HG03066 (cell line): ENCODE measurements at regions not wholly inside any gene's neighbourhood (a gene's known extent, or its start where the extent isn't known, plus 50 kb on each side); places are given as distances from the start of the nearest gene placed in this dataset.
"Not testable (repeated sequence)": the region's sequence is repeated elsewhere in the genome, so short reads cannot be mapped to it uniquely, and the experiment has no call there.

Experiments
- ATAC-seq: cut with Tn5 transposase; IDR thresholded peaks from one replicate; pipeline ENCODE4 v1.9.1; 2021; ENCODE audit warnings: low read depth; ENCODE audit not compliant: unreplicated experiment

DNA sequence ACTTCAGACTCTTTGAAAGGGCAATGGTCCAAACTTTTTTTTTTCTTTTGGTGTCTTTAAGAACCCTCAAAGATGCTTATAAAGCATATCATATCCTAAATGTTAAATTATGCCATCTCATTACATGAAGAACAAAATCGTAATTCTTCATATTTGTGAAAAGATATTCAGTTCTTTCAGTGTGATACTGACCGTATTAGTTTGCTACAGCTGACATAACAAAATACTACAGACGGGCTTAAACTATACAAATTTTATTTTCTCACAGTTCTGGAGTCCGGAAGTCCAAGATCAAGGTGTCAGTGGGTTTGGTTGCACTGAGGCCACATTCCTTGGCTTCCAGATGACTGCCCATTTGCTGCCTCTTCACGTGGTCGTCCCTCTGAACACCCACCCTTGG, 1377.2 kb upstream of the ZEB2 start:
- no peak for ATAC-seq

DNA sequence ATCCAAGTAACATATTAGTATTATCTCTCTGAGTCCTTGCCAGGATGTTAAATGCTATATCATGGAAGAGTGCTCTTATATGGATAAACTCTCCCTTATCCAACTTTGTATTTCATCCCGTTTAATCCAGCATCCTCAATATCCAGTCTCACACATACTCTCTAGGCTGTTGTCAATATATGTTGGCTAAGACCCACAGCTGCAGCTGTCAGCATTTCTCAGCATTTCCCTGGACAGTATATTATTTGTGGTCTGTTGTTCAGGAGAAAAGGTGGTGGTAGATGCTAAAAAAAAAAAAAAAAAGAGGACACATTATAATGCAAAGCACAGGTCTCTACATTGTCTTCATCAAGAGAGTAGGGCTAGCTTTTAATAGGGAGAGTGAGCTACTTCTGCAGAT, 1368.0 kb upstream of the ZEB2 start:
- ATAC-seq, result no peak

DNA sequence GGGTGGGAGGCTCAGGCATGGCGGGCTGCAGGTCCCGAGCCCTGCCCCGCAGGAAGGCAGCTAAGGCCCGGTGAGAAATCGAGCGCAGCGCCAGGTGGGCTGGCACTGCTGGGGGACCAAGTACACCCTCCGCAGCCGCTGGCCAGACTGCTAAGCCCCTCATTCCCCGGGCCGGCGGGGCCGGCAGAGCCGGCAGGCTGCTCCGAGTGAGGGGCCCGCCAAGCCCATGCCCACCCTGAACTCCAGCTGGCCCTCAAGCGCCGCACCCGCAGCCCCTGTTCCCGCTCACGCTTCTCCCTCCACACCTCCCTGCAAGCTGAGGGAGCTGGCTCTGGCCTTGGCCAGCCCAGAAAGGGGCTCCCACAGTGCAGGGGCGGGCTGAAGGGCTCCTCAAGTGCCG, 1361.1 kb upstream of the ZEB2 start:
- not testable (repeated sequence) for ATAC-seq

DNA sequence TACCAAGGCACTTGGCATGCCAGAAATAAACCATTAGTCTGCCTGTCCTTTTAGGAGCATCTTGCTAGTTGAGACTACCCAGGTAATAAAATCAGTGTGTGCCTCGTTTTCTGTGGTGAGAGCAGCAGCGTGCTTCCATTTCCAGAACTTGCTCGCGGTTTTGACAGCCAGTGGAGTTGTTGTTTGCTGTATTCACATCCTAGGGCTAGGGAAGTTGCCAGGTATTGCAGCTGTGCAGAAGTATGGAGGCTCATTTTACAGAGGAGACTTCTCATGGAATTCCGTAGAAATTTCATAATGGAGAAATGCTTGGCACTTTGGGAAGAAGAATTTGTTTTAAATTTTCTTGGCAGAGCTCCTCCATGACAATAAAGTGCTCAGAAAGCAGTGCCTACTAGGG, 1355.1 kb upstream of the ZEB2 start:
- no peak for ATAC-seq

DNA sequence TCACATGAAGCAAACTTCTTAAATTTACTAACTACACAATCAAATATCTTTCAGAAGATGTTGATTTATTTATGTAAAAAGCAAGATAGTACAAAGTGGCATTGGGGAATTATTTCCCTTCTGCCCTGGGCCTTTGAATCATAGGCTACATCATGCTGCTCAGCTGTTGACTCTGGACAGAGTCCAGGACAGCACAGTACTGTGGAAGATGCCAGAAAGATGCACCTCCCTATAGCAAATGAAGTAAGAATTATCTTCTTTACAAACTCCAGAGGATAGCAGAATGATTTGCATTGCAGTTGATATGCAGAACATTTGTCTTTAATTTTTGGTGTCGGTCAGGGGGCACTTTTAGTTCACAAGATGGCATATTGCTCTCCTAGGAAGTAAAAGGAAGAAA, 1354.5 kb upstream of the ZEB2 start:
- no peak for ATAC-seq

DNA sequence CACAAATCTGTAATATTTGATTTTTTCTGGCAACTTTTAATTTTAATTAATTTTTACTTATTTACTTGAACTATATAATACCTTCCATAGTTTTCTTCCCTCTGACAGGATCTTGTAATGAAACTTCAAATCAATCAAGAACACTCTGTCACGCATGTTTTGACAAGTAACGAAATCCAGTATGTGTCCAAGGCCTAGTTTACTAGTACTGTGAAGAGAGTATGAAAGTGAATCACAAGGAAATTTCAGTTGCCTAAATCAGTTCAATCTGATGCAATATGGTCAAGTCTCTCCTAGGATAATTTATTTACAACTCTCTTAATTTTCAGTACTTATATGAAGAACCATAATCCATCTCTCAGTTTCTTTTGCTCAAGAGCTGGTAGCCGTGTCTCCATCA, 1344.6 kb upstream of the ZEB2 start:
- ATAC-seq, result no peak

DNA sequence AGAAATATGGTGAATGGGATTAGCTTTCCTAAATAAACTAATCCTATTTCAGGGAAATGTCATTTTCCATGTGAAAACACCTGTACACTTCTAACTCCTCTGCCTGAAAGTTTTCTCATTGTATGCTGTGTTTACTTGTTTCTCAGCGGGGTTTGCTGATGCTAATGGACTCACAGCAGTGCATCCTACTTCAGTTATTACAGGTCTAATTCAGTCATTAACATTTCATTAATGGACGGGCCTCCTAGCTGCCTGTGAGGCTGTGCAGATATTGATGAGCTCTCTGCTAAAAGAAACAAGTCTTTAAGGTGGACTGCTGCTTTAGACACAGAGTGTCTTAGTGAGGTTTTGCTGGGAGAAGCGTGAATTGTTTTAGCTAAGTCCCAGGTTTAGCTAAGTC, 1342.0 kb upstream of the ZEB2 start:
- ATAC-seq, result no peak

DNA sequence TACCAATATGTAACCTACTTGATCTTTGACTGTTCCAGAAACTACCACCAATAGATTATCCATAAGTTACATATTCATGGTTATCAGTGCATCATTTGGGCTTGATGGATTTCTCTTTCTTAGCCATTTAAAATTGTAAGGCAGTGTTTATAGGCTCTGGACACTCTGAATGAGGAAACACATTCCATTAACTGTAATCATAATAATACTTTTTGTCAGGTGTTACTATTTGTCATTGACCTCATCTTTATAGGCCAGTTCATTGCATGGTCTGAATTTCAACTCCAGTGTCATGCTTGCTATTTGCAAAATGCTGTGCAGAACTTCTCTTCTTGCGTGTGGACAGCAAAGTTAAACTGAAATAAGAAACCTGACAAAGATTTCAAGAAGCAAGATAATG, 1340.2 kb upstream of the ZEB2 start:
- ATAC-seq, result no peak

DNA sequence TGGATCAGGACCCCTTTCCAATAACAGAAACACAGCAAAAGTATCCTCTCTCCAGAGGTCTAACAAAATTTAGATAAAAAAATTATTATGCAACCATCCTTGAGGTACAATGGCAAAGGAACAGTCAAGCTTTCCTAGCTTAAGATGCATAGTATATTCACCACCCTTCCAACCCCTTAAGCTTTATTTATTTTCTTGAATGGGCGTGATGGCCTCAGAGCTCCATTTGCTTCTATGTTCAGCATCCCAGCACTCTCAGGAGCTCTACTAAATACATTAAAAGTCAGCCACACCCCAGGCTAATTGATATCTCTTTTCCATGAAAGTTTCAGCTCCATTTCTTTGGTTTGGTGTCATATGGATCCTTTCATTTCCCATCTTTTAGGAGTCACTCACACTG, 1335.2 kb upstream of the ZEB2 start:
- no peak for ATAC-seq

DNA sequence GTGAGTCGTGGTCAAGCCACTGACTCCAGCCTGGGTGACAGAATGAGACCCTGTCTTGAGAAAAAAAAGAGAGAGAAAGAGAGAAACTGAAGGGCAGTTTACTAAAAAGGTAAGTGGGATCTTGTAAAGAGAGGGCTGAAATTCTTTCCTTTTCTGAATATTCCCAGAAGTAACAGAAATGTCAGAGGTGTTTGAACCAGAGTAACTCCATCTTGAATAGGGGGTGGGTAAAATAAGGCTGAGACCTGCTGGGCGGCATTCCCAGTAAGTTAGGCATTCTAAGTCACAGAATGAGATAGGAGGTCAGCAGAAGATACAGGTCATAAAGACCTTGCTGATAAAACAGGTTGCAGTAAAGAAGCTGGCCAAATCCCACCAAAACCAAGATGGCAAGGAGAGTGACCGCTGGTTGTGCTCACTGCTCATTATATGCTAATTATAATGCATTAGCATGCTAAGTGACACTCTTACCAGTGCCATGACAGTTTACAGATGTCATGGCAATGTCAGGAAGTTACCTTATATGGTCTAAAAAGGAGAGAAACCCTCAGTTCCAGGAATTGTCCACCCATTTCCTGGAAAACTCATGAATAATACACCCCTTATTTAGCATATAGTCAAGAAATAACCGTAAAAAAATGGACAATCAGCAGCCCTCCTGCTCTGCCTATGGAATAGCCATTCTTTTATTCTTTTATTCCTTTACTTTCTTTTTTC, 1334.3 kb upstream of the ZEB2 start:
- no peak for ATAC-seq

DNA sequence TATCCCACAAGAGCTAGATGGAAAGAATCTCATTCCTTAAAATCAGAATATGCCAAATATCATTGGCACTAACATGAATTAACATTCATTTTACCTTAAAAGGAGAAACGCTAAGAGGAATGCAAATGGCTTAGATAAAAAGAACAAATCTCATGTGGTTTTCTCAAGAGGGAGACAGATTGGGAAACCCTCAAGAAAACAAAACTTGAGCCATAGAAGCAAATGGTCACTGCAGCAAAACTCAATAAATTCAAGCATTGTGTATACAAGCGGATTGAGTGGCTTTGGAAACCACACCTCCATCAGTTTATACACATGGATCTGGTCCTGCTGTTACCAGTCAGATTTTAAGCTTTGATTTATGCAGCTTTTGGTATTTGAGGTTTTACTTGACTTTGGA, 1331.8 kb upstream of the ZEB2 start:
- ATAC-seq, result no peak

DNA sequence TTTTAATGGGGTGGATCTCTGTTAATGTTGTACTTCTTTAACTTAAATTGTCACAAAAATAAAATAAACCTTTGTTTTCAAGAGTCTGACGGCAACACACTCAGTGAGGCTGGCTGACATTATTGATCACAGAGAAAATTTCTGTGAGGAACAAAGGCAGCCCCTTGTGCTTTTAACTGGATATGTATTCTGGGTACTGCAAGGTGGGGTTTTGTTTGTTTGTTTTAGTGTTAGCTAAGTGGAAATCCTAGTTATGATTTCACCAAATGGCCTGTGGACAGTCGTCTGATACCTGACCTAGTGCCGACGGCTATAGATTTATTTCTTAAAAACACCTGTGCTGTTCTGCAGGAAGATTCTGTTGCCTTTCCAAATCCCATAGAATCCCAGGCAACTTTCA, 1329.5 kb upstream of the ZEB2 start:
- ATAC-seq, result no peak

DNA sequence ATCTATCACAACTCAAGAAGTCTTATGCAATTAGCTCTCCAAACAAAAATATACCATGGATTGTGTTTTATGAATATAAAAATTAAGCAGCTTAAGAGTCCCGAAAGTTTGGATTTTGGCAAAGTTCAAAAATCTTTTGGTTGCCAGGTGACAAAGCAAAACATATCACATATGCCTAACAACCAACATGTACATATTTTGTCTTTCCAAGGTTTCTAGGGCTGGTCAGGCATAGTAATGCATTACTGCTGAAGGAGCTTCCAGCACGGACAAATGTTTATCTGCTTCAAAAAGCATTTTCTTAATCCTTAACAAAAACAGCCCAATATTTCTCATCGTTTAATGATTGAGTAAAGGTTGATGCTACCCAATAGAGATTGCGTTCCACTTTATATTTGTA, 1327.1 kb upstream of the ZEB2 start:
- no peak for ATAC-seq

DNA sequence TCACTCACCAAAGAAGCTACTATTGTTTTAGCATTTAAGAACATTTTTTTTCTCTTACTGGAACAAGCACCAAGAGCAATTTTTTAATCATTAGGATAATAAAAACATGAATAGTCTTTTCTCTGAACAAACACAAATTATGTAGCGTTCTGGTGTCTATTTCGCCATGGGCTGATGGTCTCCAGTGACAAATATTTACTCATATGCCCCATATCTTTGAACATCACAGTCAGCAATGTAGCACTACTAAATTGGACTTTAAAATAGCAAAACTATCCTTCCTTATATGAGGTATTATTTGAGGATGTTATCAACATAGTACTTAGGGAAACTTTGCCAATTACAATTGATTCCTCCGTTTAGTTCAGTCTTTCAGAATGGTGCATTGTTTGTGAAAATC, 1326.0 kb upstream of the ZEB2 start:
- ATAC-seq, result no peak

DNA sequence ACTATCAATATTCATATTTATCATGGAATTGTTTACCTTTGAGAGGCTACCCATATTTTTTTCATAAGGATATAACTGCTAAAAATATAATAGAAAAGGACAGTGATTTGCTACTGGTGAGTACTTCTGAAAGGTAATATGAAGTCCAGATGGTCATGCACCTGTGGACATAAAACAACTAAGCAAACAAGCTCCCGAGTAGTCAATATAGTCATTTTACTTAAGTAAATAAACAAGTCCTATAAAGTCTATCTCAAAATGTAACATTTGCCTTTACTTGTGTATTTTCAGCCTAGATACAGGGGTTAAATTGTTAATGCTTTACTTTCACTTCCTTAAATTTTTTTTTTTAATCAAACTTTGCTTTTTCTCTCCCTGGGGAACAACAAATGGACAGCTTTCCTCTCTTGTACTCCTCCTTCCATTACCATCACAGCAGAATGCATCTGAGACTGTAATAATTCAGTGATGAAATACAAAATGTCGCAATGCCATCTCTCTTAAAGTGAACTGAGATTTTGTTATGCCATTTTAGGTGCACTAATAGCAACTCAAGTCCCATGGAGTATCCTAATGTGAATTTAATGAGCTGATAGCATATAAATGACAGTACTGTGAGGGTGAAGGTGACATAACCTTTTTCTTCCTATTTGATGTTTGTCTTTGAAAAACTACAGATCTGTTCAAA, 1325.4 kb upstream of the ZEB2 start:
- no peak for ATAC-seq

DNA sequence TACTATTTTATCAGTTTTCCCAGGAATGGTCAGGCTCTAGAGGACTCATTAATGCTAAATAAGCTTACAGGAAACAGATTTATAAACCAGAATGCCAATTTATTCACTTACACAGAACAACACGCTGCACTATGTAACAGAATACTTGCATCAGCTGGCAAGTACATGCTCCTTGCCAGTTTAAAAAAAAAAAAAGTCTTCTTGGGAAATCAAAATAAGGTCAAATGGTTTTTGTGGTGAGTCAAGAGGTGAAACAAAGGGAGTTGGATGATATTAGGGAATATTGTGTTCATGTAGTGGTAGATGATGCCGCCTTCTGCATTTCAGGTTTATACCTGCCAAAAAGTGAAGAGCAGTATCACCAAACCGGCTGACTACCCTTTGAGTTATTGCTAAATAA, 1322.1 kb upstream of the ZEB2 start:
- ATAC-seq, result no peak

DNA sequence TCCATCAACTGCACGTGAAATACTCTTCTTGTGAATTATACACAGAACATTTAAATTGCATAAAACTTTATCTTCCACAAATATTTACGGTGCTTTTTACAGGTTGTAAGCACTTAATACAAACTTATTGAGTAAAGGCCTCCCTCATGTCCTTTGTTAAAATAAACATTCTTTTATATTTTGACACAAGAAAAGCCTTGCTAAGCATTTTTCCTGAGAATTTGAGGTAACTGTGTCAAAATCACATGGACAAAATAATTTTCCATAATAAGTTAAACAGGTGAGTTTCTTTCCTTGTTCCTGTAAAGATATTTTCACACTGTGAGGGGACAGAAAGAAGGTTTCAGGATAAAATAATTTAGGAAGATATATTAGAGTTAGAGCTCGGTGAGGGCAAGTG, 1317.1 kb upstream of the ZEB2 start:
- ATAC-seq, result no peak

DNA sequence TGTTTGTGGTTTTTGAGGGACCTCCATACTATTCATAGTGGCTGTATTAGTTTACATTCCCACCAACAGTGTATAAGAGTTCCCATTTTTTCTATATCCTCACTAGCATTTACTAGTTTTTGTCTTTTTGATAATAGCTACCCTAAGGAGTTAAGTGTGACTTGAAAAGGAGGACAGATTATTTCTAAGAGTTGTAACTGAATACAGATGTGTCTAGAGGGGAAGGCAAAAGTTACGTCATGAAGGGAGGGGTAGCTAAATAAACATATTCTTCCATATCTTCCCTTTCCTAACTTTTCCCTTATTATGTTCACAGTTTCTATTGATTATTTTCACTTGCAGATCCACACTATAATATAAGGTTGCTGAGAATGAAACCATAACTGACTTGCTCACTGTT, 1315.7 kb upstream of the ZEB2 start:
- ATAC-seq, result no peak

DNA sequence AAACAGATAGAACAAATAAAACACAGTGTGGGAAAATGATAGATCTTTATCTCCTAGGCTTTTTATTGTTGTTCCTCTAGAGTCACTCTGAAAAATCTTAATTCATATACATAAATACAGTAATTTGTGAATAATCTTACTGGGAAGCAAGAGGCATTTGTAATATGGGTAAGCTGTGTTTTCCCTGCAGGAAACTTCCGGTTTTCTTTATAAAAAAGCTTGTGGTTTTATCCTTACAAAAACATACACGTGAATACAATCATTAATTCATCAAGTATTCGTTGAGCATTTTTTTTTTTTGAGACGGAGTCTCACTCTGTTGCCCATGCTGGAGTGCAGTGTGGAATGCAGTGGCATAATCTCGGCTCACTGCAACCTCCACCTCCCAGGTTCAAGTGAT, 1312.8 kb upstream of the ZEB2 start:
- ATAC-seq, result no peak

DNA sequence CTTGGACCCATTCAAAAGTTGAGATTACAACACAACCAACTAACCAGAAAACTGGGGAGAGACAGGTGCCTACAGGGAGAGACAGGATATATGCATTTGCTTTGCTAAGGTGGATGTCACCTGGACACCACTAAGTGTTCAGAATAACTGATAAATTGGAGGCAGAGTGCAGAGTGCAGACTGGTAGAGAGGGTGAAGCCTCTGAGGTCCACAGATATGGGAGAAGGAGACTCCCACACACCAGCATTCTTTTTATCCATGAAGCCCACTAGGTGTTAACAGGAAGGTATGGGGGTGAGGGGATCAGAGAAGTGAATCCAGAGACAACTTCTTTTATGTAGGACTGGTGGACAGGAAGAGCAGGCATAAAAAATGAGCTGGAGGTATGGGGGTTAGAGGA, 1310.0 kb upstream of the ZEB2 start:
- ATAC-seq, result no peak

DNA sequence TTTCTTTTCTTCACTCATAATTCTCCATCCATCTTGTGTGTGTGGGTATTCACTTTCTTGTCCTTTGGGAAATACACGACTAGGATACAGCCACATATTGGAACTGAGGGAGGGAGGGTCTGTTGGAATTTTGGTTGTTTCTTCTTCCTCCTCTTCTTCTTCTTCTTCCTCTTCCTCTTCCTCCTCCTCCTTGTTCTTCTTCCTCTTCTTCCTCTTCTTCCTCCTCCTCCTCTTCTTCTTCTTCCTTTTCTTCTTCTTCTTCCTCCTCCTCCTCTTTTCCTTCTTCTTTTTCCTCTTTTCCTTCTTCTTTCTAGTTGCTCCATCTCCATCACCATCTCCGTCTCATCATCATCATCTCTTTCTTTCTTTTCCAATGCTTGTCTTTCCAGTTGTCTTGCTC, 1307.3 kb upstream of the ZEB2 start:
- ATAC-seq, result no peak

DNA sequence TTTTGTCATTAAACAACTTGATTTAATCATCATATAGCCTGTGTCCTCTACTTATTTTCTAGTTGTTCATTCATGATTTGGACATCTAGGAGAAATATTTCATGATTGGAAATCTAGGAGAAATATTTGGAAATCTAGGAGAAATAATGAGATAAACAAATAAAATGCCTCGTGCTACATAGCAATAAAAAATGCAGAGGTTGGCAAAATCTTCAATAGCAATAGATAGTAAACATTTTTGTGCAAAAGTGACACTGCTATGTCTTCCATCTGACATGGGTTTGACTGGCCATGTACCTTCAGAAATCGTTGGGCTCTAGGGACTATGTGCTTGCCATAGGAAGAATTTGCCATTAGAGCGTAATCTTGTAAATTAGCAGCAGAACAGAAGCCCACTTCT, 1304.5 kb upstream of the ZEB2 start:
- ATAC-seq, result no peak
